ENCODE measurements at regions not wholly inside any gene's neighbourhood (a gene's known extent, or its start where the extent isn't known, plus 50 kb on each side); places are given as distances from the start of the nearest gene placed in this dataset.
"Not testable (repeated sequence)": the region's sequence is repeated elsewhere in the genome, so short reads cannot be mapped to it uniquely, and the experiment has no call there.

GRCh38 chr6:86603364-86603763 is 334.0 kb upstream of the HTR1E start:
- TF ChIP-seq POLR2A, CTCF, POLR2AphosphoS5 (IDR thresholded peaks at IDR 0.05): not testable (repeated sequence)

All from prostate gland (tissue), 2 donors.